GM18505 (cell line): ENCODE measurements at regions not wholly inside any gene's neighbourhood (a gene's known extent, or its start where the extent isn't known, plus 50 kb on each side); places are given as distances from the start of the nearest gene placed in this dataset.

Source experiments
- ATAC-seq: cut with Tn5 transposase; IDR thresholded peaks from one replicate; pipeline ENCODE4 v1.9.1; 2021; ENCODE audit not compliant: unreplicated experiment
- POLR2A ChIP-seq: IDR thresholded peaks from 4 replicates; pipeline ENCODE4 v1.6.1; 2011; ENCODE audit warnings: borderline replicate concordance; ENCODE audit not compliant: insufficient read depth, insufficient read length; ENCODE audit errors: extremely low read depth

DNA sequence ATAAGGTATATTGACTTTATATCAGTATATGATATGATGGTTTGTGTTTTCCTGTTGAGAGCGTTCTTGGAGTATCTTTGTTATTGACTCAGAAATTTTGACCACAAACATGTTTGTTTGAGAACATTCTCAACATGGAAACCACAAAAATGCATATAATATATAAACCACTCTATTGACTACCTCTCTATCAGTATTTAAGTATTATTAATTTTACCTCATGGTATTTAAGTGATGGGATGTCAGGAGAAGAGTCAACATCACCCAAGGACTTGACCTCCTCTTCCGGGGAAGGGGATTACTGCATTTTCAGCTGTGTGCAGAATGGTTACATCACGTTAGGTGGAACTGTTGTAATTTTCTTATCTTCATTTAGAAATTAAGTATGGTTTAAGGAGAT, 54.3 kb upstream of the PUDP start:
- ATAC-seq = no peak
- TF ChIP-seq POLR2A = no peak

DNA sequence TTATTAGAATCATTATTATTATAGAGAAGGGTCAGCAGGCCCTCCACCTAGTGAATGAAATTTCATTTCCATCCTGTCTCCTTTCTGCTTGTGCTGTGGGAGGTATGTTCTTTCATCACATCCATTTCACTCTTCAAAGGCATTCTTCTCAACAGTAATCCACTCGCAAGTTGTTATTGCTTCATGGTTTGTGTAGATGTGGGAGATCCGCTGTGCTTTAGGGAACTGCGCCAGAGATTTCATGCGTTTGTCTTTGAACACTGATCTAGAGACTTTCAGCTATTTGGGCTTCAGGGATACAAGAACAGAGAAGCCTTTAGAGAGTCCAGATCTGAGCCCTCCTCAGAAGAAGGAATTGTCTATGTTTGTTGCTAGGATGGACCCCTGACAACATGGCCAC, 53.5 kb upstream of the PUDP start:
- ATAC-seq = no peak
- no peak for TF ChIP-seq POLR2A

DNA sequence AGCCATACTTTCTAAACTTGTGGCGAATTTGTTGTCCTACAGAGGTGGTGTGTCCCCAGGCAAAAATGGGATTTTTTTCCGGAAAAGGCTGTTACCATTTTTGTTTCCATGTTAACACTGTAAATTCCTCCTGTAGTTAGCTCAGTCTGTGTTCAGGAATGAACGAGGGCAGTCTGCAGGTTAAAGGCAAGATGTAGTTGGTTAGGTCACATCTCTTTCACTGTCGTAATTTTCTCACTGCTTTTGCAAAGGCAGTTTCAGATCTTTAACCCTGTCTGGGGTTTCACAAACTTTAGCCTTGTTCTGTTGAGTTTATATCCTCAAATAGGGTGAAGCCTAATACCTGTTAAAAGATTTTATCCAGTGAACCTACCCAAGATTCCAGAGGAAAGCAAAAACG, 50.5 kb upstream of the PUDP start:
- no peak for TF ChIP-seq POLR2A
- ATAC-seq = no peak
